Left lung (tissue), 4 donors: ENCODE measurements at regions not wholly inside any gene's neighbourhood (a gene's known extent, or its start where the extent isn't known, plus 50 kb on each side); places are given as distances from the start of the nearest gene placed in this dataset.

Experiments used
- ATAC-seq: fragments of 200-7000 bp; cut with Tn5 transposase; one replicate; pipeline ENCODE4 v1.9.1; 2020; ENCODE audit warnings: moderate library complexity
- DNase-seq, 4 donors: peaks; one replicate each; pipeline ENCODE4 v3.0.0-alpha.2; 2013 to 2020
- H3K27ac ChIP-seq, 2 donors: fragments of 200-600 bp; sonication (generic) in 1 of 2; one replicate each; pipeline versions ENCODE4 v1.5.0 to v1.8.0; 2020 to 2021
- H3K27me3 ChIP-seq, 2 donors: fragments of 200-600 bp; sonication (generic) in 1 of 2; one replicate each; pipeline versions ENCODE4 v1.5.0 to v1.8.0; 2020 to 2021
- H3K36me3 ChIP-seq, 2 donors: fragments of 200-600 bp; sonication (generic) in 1 of 2; one replicate each; pipeline versions ENCODE4 v1.5.0 to v1.8.0; 2020 to 2021
- H3K4me1 ChIP-seq, 2 donors: fragments of 200-600 bp; one replicate each; pipeline ENCODE4 v1.8.0; 2021
- H3K4me3 ChIP-seq, 2 donors: fragments of 200-600 bp; sonication (generic) in 1 of 2; one replicate each; pipeline versions ENCODE4 v1.5.0 to v1.8.0; 2020 to 2021; ENCODE audit warnings: mild to moderate bottlenecking in 1 of 2
- H3K9me3 ChIP-seq, 2 donors: fragments of 200-600 bp; sonication (generic) in 1 of 2; one replicate each; pipeline versions ENCODE4 v1.5.0 to v1.8.0; 2020 to 2021
- intact Hi-C, 2 donors: fragments of 100-400 bp; cut with DNase I; formaldehyde crosslinking; loops; one replicate each; pipeline versions ENCODE4 v1.11.2 to v1.14.2; 2022
- TF ChIP-seq, protein P1 (sequence below), 2 donors: fragments of 200-600 bp; sonication (generic) in 1 of 2; IDR thresholded peaks; one replicate each; pipeline versions ENCODE4 v1.5.0 to v1.8.0; 2021; ENCODE audit warnings: antibody characterized with exemption in 2 of 2
- donor health status: DM: no; HTN: yes; CAD: no.
- donor health status: DM: no; HTN: no; CAD: no.

DNA sequence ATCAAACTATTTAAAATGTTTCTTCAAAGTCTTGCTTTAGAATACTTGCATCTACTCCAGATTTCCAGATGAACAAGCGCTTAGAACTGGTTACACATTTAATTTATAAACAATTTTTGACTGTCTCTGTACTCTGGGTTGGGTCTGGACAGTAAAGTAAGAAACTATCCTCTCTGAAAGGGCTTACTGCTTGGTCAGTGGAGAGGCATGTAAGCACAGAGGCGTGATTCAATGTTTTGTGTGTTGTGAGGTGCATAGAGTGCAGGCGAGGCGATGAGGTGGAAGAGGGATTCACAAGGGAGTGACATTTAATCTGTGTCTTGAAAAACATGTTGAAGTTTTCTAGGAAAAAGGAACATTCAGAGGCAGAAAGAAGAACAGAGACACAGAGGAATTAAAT is 231.4 kb downstream of the VEGFC start:
- intact Hi-C loops: no loop called here
- Histone ChIP-seq H3K27ac (no peak overlapping the region), H3K4me1 (no peaks in the 10 kb centered on the region), H3K9me3 (no peaks in the 10 kb centered on the region), H3K27me3 (no peaks in the 10 kb centered on the region), H3K36me3 (no peaks in the 10 kb centered on the region), H3K4me3 (no peak overlapping the region)
- TF ChIP-seq, protein P1, sequence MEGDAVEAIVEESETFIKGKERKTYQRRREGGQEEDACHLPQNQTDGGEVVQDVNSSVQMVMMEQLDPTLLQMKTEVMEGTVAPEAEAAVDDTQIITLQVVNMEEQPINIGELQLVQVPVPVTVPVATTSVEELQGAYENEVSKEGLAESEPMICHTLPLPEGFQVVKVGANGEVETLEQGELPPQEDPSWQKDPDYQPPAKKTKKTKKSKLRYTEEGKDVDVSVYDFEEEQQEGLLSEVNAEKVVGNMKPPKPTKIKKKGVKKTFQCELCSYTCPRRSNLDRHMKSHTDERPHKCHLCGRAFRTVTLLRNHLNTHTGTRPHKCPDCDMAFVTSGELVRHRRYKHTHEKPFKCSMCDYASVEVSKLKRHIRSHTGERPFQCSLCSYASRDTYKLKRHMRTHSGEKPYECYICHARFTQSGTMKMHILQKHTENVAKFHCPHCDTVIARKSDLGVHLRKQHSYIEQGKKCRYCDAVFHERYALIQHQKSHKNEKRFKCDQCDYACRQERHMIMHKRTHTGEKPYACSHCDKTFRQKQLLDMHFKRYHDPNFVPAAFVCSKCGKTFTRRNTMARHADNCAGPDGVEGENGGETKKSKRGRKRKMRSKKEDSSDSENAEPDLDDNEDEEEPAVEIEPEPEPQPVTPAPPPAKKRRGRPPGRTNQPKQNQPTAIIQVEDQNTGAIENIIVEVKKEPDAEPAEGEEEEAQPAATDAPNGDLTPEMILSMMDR (IDR thresholded peaks at IDR 0.05): no peak
- no peak for DNase-seq
- ATAC-seq: no peak

DNA sequence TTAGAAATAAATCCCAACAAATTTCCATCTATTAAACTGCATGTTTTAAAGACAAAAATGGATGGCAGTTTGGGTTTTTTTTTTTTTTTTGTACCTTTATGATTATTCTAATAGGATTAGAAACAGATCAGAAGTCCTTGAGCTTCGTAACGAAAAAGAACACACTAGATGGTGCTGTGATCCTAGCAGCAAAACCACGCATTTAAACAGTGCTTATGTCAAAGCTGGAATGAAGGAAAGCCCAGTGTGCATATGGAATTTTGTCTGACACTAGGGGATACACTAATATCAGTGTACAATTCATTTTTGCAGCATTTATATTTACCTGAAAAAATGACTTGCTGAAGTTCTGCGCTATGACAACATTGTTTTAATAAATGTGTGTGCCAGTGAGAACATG is 229.1 kb downstream of the VEGFC start:
- H3K9me3 ChIP-seq: no peaks in the 10 kb centered on the region
- H3K4me3 ChIP-seq: no peak overlapping the region
- ATAC-seq (no peak), DNase-seq (peak in 2 of 4 donors; percentile 47 to 68)
- H3K27ac ChIP-seq: no peak overlapping the region
- TF ChIP-seq, protein P1 (IDR thresholded peaks at IDR 0.05): no peak
- H3K27me3 ChIP-seq: no peaks in the 10 kb centered on the region
- intact Hi-C loops: no loop called here
- H3K36me3 ChIP-seq: no peaks in the 10 kb centered on the region
- H3K4me1 ChIP-seq: no peaks in the 10 kb centered on the region

DNA sequence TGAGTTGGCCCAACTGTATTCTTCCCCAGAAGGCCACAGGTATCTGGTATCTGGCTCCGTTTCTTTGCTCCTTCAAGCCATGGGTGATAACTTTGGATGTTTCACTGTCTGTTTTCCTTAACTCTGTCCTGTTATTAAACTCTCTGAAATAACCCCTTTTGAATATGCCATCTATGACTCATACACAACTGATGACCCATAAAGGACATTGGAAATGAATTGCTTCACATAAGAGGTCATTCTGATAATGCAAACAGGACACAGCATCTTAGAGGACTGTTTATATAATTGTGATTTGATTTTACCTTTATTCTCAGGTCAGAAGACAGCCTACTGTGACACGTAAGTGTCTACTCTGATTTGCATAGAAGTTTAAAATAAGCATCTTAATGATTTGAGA is 227.7 kb downstream of the VEGFC start:
- ATAC-seq (no peak), DNase-seq (no peak)
- H3K36me3 ChIP-seq: no peaks in the 10 kb centered on the region
- no peaks in the 10 kb centered on the region for H3K4me1 ChIP-seq
- H3K27me3 ChIP-seq: no peaks in the 10 kb centered on the region
- H3K27ac ChIP-seq: no peak overlapping the region
- no peaks in the 10 kb centered on the region for H3K9me3 ChIP-seq
- TF ChIP-seq, protein P1 (IDR thresholded peaks at IDR 0.05): no peak
- intact Hi-C loops: no loop called here
- H3K4me3 ChIP-seq: no peak overlapping the region

DNA sequence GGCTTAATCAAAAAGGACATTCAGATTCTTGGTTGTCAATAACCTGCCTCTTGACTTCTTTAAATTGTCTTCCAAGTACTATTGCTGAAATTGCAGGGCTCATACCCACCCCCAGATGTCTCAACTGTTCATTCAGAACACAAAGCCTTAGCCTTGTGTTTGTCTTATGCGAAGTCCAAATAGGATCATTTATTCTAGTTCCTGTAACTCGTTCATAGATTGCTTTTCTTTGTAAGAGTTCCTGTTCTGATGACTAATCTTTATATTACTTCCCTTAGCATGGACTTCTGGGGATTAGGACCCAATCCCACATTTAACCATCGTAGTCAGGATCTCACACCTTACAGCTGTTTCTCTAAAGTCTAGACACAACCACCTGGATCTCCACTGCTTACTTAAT is 226.0 kb downstream of the VEGFC start:
- no peaks in the 10 kb centered on the region for H3K4me1 ChIP-seq
- no peak overlapping the region for H3K4me3 ChIP-seq
- H3K36me3 ChIP-seq: no peaks in the 10 kb centered on the region
- DNase-seq (no peak), ATAC-seq (no peak)
- TF ChIP-seq, protein P1 (IDR thresholded peaks at IDR 0.05): no peak
- intact Hi-C loops: no loop called here
- no peaks in the 10 kb centered on the region for H3K27me3 ChIP-seq
- no peak overlapping the region for H3K27ac ChIP-seq
- H3K9me3 ChIP-seq: no peaks in the 10 kb centered on the region

DNA sequence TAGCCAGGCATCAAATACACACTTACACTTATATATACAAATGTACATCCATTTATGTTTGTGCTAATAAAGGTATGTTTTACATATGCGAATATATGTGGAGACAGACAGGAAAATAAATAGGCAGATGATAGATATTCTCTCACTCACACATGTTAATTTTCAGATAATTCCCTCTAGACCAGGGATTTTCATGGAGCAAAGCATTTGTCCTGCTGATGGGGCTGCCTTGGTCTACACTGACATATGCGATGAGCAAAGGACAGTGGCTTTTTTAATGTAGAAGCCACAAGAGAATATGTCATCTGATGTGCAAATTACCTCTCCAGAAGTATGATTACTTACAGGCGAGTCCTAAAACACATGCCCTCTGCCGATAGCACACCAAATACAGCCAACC is 224.5 kb downstream of the VEGFC start:
- Histone ChIP-seq H3K27ac (no peak overlapping the region), H3K4me3 (no peak overlapping the region), H3K9me3 (no peaks in the 10 kb centered on the region), H3K27me3 (no peaks in the 10 kb centered on the region), H3K4me1 (no peaks in the 10 kb centered on the region), H3K36me3 (no peaks in the 10 kb centered on the region)
- DNase-seq (no peak), ATAC-seq (no peak)
- intact Hi-C loops: no loop called here
- TF ChIP-seq, protein P1 (IDR thresholded peaks at IDR 0.05): no peak
